GM12873 (cell line): ENCODE measurements at regions not wholly inside any gene's neighbourhood (a gene's known extent, or its start where the extent isn't known, plus 50 kb on each side); places are given as distances from the start of the nearest gene placed in this dataset.

Experiments
- CTCF ChIP-seq: IDR thresholded peaks from 2 replicates; pipeline ENCODE4 v1.5.1; 2012; ENCODE audit warnings: low read depth, mild to moderate bottlenecking, moderate library complexity, low read length, control low read depth; ENCODE audit not compliant: insufficient read depth; ENCODE audit errors: missing control alignments

GRCh38 chr1:170250531-170251276 is 104.9 kb downstream of the NTMT2 start:
- no peak for TF ChIP-seq CTCF

- no peak for TF ChIP-seq CTCF
Observed at GRCh38 chr1:170252851-170253579, 107.3 kb downstream of the NTMT2 start.

GRCh38 chr1:170254371-170254770 is 108.6 kb downstream of the NTMT2 start:
- TF ChIP-seq CTCF = no peak

- no peak for TF ChIP-seq CTCF
Observed at GRCh38 chr1:170261669-170262068, 115.9 kb downstream of the NTMT2 start.

- TF ChIP-seq CTCF = no peak
Observed at GRCh38 chr1:170262276-170262939, 116.6 kb downstream of the NTMT2 start.

- no peak for TF ChIP-seq CTCF
Observed at GRCh38 chr1:170265234-170265633, 119.5 kb downstream of the NTMT2 start.

- no peak for TF ChIP-seq CTCF
Observed at GRCh38 chr1:170267317-170267716, 121.6 kb downstream of the NTMT2 start.
